K562 (cell line): ENCODE measurements at regions not wholly inside any gene's neighbourhood (a gene's known extent, or its start where the extent isn't known, plus 50 kb on each side); places are given as distances from the start of the nearest gene placed in this dataset.

Experiments used
- ATAC-seq: fragments of 200-7000 bp; cut with Tn5 transposase; 3 replicates; pipeline ENCODE4 v1.9.1; 2020; ENCODE audit warnings: moderate library complexity
- BruUV-seq: library from RNA; stranded (reverse); fragments of 400-500 nt; replicated peaks from 2 replicates; lab custom pipeline; 2021; lab: Mats Ljungman, UMichigan
- CTCF ChIA-PET: fragments of 300-600 bp; formaldehyde crosslinking; extraction: SDS; loops from one replicate; lab custom pipeline; 2021; ENCODE audit warnings: low intra/inter-chr PET ratio; lab: Yijun Ruan, JAX
- POLR2A ChIA-PET: fragments of 300-600, 350-650 bp; sonication (Branson Sonifier 250); formaldehyde crosslinking; extraction: SDS; loops from one replicate; lab custom pipeline; 2021; ENCODE audit warnings: antibody characterized with exemption, inconsistent platforms; lab: Yijun Ruan, JAX
- DNase-seq, 4 experiments: peaks; one replicate each; pipeline versions ENCODE4 v3.0.0 to v3.0.0-alpha.2; 2011 to 2018; ENCODE audit warnings: low spot score in 3 of 4, mixed read lengths in 3 of 4; ENCODE audit errors: extremely low read depth in 1 of 4
- FAIRE-seq: peaks from 2 replicates; lab custom pipeline; 2011; peaks lifted over from hg19 to GRCh38; lab: Jason Lieb, UNC
- H2AFZ ChIP-seq: 2 replicates; pipeline ENCODE4 v1.6.0; 2011; ENCODE audit warnings: low read depth, low read length, control low read depth, inconsistent platforms
- H3K27ac ChIP-seq: fragments of 200-600 bp; 3 replicates; pipeline ENCODE4 v1.8.0; 2011; ENCODE audit warnings: low read depth, mild to moderate bottlenecking, control low read depth, inconsistent platforms, low read length, moderate library complexity, mixed read lengths; ENCODE audit errors: extremely low read depth
- H3K27me3 ChIP-seq, 2 experiments: fragments of 300-600 bp in 1 of 2; 2 replicates in 1 of 2; 3 replicates in 1 of 2; pipeline versions ENCODE4 v1.6.0 to v1.8.0; 2011; ENCODE audit warnings: inconsistent platforms in 2 of 2, low read length in 2 of 2, mild to moderate bottlenecking in 1 of 2, mixed read lengths in 1 of 2, moderate library complexity in 1 of 2; ENCODE audit not compliant: control insufficient read depth in 2 of 2, insufficient read depth in 2 of 2
- H3K36me3 ChIP-seq: fragments of 300-600 bp; 3 replicates; pipeline ENCODE4 v1.8.0; 2011; ENCODE audit warnings: mild to moderate bottlenecking, low read length, inconsistent platforms; ENCODE audit not compliant: control insufficient read depth, insufficient read depth
- H3K4me1 ChIP-seq, 2 experiments: fragments of 200-600 bp in 1 of 2; replicated peaks in 1 of 2; 2 replicates in 1 of 2; 3 replicates in 1 of 2; pipeline versions ENCODE4 v1.5.1 to v1.8.0; 2011; ENCODE audit warnings: inconsistent platforms in 2 of 2, low read length in 2 of 2, mild to moderate bottlenecking in 1 of 2, mixed read lengths in 1 of 2, moderate library complexity in 1 of 2; ENCODE audit not compliant: control insufficient read depth in 2 of 2, insufficient read depth in 2 of 2
- H3K4me2 ChIP-seq: 2 replicates; pipeline ENCODE4 v1.6.1; 2011; ENCODE audit warnings: low read length, control low read depth, inconsistent platforms, mixed read lengths; ENCODE audit not compliant: insufficient read depth
- H3K4me3 ChIP-seq: fragments of 200-600 bp; sonication (generic), shearing (Covaris generic); 2 replicates; pipeline ENCODE4 v1.5.1; 2016; ENCODE audit warnings: control low read depth, inconsistent platforms
- H3K79me2 ChIP-seq: fragments of 200-600 bp; 3 replicates; pipeline ENCODE4 v1.8.0; 2011; ENCODE audit warnings: low read length, inconsistent platforms; ENCODE audit not compliant: control insufficient read depth, insufficient read depth
- H3K9ac ChIP-seq, 2 experiments: 2 replicates each; pipeline versions ENCODE4 v1.6.0 to v1.6.1; 2011; ENCODE audit warnings: low read depth in 2 of 2, low read length in 2 of 2, control low read depth in 1 of 2, inconsistent platforms in 1 of 2, mild to moderate bottlenecking in 1 of 2, mixed read lengths in 1 of 2; ENCODE audit not compliant: insufficient read depth in 1 of 2
- H3K9me1 ChIP-seq: one replicate; pipeline ENCODE4 v1.6.0; 2011; ENCODE audit warnings: inconsistent platforms, mild to moderate bottlenecking, low read length, moderate library complexity; ENCODE audit not compliant: control insufficient read depth, insufficient read depth
- H3K9me3 ChIP-seq: replicated peaks from 2 replicates; pipeline ENCODE4 v1.5.1; 2011; ENCODE audit warnings: low read depth, low read length, inconsistent platforms; ENCODE audit not compliant: control insufficient read depth, insufficient read depth
- H4K20me1 ChIP-seq: replicated peaks from 2 replicates; pipeline ENCODE4 v1.6.1; 2011; ENCODE audit warnings: low read length, inconsistent platforms, mixed read lengths; ENCODE audit not compliant: control insufficient read depth, insufficient read depth
- CTBP1 ChIP-seq: fragments of 450-650 bp; IDR thresholded peaks from 2 replicates; pipeline ENCODE4 v1.6.1; 2016; ENCODE audit warnings: borderline replicate concordance
- ETV1 ChIP-seq: fragments of 450-650 bp; conservative IDR thresholded peaks from 2 replicates; pipeline ENCODE4 v1.6.1; 2016; ENCODE audit warnings: missing genetic modification characterization, control low read depth, low read depth, missing compliant biosample characterization
- HDAC8 ChIP-seq: fragments of 450-650 bp; IDR thresholded peaks from 2 replicates; pipeline ENCODE4 v1.6.1; 2016; ENCODE audit warnings: mild to moderate bottlenecking, missing genetic modification characterization, moderate library complexity, missing compliant biosample characterization
- HMGN3 ChIP-seq: IDR thresholded peaks from 2 replicates; pipeline ENCODE4 v1.6.1; 2011; ENCODE audit warnings: borderline replicate concordance, low read depth, mild to moderate bottlenecking, mixed read lengths, low read length; ENCODE audit not compliant: insufficient read length; ENCODE audit errors: extremely low read depth
- MEF2A ChIP-seq: IDR thresholded peaks from 2 replicates; pipeline ENCODE4 v1.6.1; 2011; ENCODE audit warnings: low read depth, mild to moderate bottlenecking, low read length, moderate library complexity; ENCODE audit not compliant: control insufficient read depth
- POLR2B ChIP-seq: fragments of 450-650 bp; IDR thresholded peaks from 2 replicates; pipeline ENCODE4 v1.6.1; 2018; ENCODE audit warnings: low read depth; ENCODE audit not compliant: partially characterized antibody
- SMARCB1 ChIP-seq: IDR thresholded peaks from 2 replicates; pipeline ENCODE4 v1.6.1; 2011; ENCODE audit warnings: improper control_type of control experiment, low read depth; ENCODE audit not compliant: insufficient read length
- STAT5B ChIP-seq: fragments of 250-450 bp; sonication (Bioruptor Pico); IDR thresholded peaks from 2 replicates; pipeline ENCODE4 v1.8.0; 2021; ENCODE audit warnings: mild to moderate bottlenecking, inconsistent platforms
- TCF7 ChIP-seq: sonication (generic); IDR thresholded peaks from 2 replicates; pipeline ENCODE4 v1.6.1; 2016; ENCODE audit warnings: antibody characterized with exemption, borderline replicate concordance
- ZNF143 ChIP-seq: sonication (generic); formaldehyde crosslinking; IDR thresholded peaks from 2 replicates; pipeline ENCODE4 v1.9.0; 2022; ENCODE audit warnings: mild to moderate bottlenecking, missing genetic modification reagents
- WGBS: fragments of 100-300 bp; shearing (Covaris generic); methylation state at CpG from one replicate; pipeline ENCODE4 v1.1.6; 2016; ENCODE audit warnings: low coverage, mixed read lengths; ENCODE audit not compliant: insufficient coverage; ENCODE audit errors: missing lambda C conversion rate; 5-methylcytosine and 5-hydroxymethylcytosine counted together
- in situ Hi-C: fragments of 300-500 bp; cut with MboI; formaldehyde crosslinking; loops from 4 replicates; pipeline ENCODE4 v1.15.0; 2018; ENCODE audit warnings: inconsistent platforms, mixed read lengths
- intact Hi-C: fragments of 100-400 bp; cut with micrococcal nuclease; formaldehyde crosslinking; loops from 2 replicates; pipeline ENCODE4 v1.14.2; 2022
- TF ChIP-seq, protein P1 (sequence below): IDR thresholded peaks from 3 replicates; pipeline ENCODE4 v1.6.1; 2011; ENCODE audit warnings: borderline replicate concordance, mild to moderate bottlenecking; ENCODE audit not compliant: insufficient read length, insufficient read depth
- TF ChIP-seq, protein P2 (sequence below): fragments of 450-650 bp; formaldehyde crosslinking; IDR thresholded peaks from 2 replicates; pipeline ENCODE4 v1.4.0; 2020; ENCODE audit warnings: mild to moderate bottlenecking, moderate library complexity

DNA sequence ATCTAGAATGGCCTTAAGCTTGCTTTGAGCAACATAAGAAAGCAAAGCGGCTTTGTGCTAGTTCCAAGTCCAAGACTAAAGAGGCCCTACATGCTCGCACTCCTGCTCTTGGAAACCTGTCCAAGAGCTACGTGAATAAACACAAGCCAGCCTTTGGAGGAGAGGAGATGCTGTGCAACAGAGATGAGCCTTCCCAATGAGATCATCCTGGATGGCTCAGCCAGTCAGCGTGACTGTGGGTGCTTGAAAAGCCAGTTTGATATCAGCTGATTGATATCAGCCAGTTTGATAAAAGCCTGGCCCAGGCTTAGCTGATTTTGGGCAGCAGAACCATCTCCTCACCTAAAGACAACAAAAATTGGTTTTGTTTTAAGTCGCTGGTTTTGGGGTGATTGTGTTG, 481.0 kb upstream of the DSEL start (continued):
- no peak for TF ChIP-seq HMGN3

DNA sequence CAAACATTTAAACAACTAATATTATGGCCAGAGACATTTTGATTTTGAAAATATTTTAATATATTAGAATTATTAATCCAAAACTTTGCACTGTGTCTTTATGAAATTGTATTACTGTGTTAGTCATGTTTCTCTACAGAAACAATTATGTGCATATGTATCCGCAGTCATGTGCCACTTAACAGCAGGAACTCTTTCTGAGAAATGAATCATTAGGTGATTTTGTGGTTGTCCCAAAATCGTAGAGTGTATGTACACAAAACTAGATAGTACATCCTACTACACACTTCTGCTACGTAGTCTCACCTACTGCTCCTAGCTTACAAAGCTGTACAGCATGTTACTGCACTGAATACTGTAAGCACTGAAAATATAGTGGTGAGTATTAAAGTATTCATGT, 479.2 kb upstream of the DSEL start:
- ATAC-seq, result no peak
- CTCF ChIA-PET, result no interaction called here
- Histone ChIP-seq H4K20me1 (no peaks in the 10 kb centered on the region), H3K4me1 (no peaks in the 10 kb centered on the region), H3K4me2 (no peak overlapping the region), H3K27me3 (no peaks in the 10 kb centered on the region), H3K4me3 (no peak overlapping the region), H3K9ac (no peak overlapping the region), H3K9me1 (no peaks in the 10 kb centered on the region), H3K27ac (no peak overlapping the region)
- 0% methylated on average over 3 of the region's 3 CpGs for whole genome bisulfite sequencing
- in situ Hi-C loops, result no loop called here
- no peak for DNase-seq
- FAIRE-seq, result no peak
- TF ChIP-seq, protein P1, sequence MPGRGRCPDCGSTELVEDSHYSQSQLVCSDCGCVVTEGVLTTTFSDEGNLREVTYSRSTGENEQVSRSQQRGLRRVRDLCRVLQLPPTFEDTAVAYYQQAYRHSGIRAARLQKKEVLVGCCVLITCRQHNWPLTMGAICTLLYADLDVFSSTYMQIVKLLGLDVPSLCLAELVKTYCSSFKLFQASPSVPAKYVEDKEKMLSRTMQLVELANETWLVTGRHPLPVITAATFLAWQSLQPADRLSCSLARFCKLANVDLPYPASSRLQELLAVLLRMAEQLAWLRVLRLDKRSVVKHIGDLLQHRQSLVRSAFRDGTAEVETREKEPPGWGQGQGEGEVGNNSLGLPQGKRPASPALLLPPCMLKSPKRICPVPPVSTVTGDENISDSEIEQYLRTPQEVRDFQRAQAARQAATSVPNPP, result no peak
- TF ChIP-seq, all 486 proteins: peak for 0
- no TSS peak for BruUV-seq
- Histone ChIP-seq H3K36me3 (no peaks in the 10 kb centered on the region), H2AFZ (no peak overlapping the region), H3K79me2 (no peaks in the 10 kb centered on the region), H3K9me3 (no peaks in the 10 kb centered on the region)
- POLR2A ChIA-PET, result no interaction called here
- intact Hi-C loops, result no loop called here

DNA sequence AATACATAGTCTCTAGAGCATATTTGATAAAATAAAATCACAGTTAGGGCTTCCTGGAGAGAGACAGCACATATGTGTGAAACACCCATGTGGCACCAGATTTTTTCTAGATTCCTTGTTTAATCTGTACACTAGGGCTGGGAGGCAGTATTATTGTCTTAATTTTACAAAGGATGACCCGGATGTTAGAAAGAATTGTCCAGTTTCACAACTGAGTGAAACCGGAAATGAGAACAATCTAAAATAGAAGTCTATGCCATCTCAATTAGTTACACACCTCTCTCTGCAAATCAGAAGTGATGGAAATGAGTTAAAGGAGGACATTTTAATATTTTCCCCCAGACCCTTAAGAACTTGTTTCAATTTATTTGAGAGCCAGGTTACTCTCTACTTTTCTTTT, 463.7 kb upstream of the DSEL start:
- WGBS, result 0% methylated on average over 2 of the region's 2 CpGs
- H3K4me3 ChIP-seq, result no peak overlapping the region
- DNase-seq (no peak), ATAC-seq (no peak), FAIRE-seq (no peak)
- H3K79me2 ChIP-seq, result no peaks in the 10 kb centered on the region
- no peaks in the 10 kb centered on the region for H4K20me1 ChIP-seq
- no peak overlapping the region for H3K9ac ChIP-seq
- no peaks in the 10 kb centered on the region for H3K4me1 ChIP-seq
- ChIA-PET CTCF (no interaction called here), POLR2A (no interaction called here)
- intact Hi-C loops, result no loop called here
- in situ Hi-C loops, result no loop called here
- no peak overlapping the region for H2AFZ ChIP-seq
- H3K9me1 ChIP-seq, result no peaks in the 10 kb centered on the region
- no peaks in the 10 kb centered on the region for H3K36me3 ChIP-seq
- H3K4me2 ChIP-seq, result no peak overlapping the region
- BruUV-seq, result no TSS peak
- TF ChIP-seq STAT5B (CRISPR knock-in tag) (no peak), POLR2B (no peak), TCF7 (no peak), CTBP1 (no peak), HDAC8 (no peak), MEF2A (no peak), ETV1 (no peak), ZNF143 (no peak), SMARCB1 (no peak)
- TF ChIP-seq, protein P2, sequence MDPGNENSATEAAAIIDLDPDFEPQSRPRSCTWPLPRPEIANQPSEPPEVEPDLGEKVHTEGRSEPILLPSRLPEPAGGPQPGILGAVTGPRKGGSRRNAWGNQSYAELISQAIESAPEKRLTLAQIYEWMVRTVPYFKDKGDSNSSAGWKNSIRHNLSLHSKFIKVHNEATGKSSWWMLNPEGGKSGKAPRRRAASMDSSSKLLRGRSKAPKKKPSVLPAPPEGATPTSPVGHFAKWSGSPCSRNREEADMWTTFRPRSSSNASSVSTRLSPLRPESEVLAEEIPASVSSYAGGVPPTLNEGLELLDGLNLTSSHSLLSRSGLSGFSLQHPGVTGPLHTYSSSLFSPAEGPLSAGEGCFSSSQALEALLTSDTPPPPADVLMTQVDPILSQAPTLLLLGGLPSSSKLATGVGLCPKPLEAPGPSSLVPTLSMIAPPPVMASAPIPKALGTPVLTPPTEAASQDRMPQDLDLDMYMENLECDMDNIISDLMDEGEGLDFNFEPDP (CRISPR knock-in tag), result no peak
- no peak overlapping the region for H3K27ac ChIP-seq
- no peaks in the 10 kb centered on the region for H3K9me3 ChIP-seq
- no peaks in the 10 kb centered on the region for H3K27me3 ChIP-seq
